Esophagus squamous epithelium (tissue), 5 donors: ENCODE measurements at regions not wholly inside any gene's neighbourhood (a gene's known extent, or its start where the extent isn't known, plus 50 kb on each side); places are given as distances from the start of the nearest gene placed in this dataset.

Experiments used
- DNase-seq: peaks from one replicate; lab custom pipeline; 2025; lab: John Stamatoyannopoulos, UW
- H3K27ac ChIP-seq, 4 donors: fragments of 200-600 bp; sonication (generic); one replicate each; pipeline ENCODE4 v1.5.1; 2016 to 2019; ENCODE audit warnings: mild to moderate bottlenecking in 1 of 4
- H3K27me3 ChIP-seq, 4 donors: fragments of 200-600 bp; sonication (generic); 1 replicate in 3 of 4; 2 replicates in 1 of 4; pipeline versions ENCODE4 v1.5.1 to v1.6.0; 2017 to 2021; ENCODE audit warnings: antibody characterized with exemption in 1 of 4
- H3K36me3 ChIP-seq, 3 donors: fragments of 200-600 bp; sonication (generic); one replicate each; pipeline ENCODE4 v1.5.1; 2016 to 2019
- H3K4me1 ChIP-seq, 3 donors: fragments of 200-600 bp; sonication (generic); one replicate each; pipeline ENCODE4 v1.5.1; 2017 to 2019
- H3K4me3 ChIP-seq, 4 donors: fragments of 200-600 bp; sonication (generic); 1 replicate in 3 of 4; 2 replicates in 1 of 4; pipeline ENCODE4 v1.5.1; 2016 to 2019; ENCODE audit warnings: mild to moderate bottlenecking in 2 of 4, moderate library complexity in 1 of 4
- H3K9me3 ChIP-seq, 3 donors: fragments of 200-600 bp; sonication (generic); one replicate each; pipeline ENCODE4 v1.5.1; 2016 to 2019
- POLR2A ChIP-seq, 4 donors: fragments of 450-650 bp; IDR thresholded peaks; one replicate each; pipeline ENCODE4 v1.6.1; 2017; ENCODE audit warnings: antibody characterized with exemption in 4 of 4, mild to moderate bottlenecking in 4 of 4, moderate library complexity in 3 of 4
- WGBS, 2 donors: methylation state at CpG; one replicate each; pipeline ENCODE4 v1.1.5; 2018; 5-methylcytosine and 5-hydroxymethylcytosine counted together
- intact Hi-C: fragments of 100-400 bp; cut with DNase I; formaldehyde crosslinking; loops from one replicate; pipeline ENCODE4 v1.15.0; 2022
- TF ChIP-seq, protein P1 (sequence below), 6 experiments: fragments of 450-650 bp in 4 of 6; fragments of 200-600 bp in 2 of 6; sonication (generic) in 2 of 6; IDR thresholded peaks; one replicate each; pipeline ENCODE4 v1.5.1; 2016 to 2019; ENCODE audit warnings: antibody characterized with exemption in 6 of 6, mild to moderate bottlenecking in 4 of 6, moderate library complexity in 4 of 6
- donor health status: DM: yes; HTN: yes; CAD: no.

DNA sequence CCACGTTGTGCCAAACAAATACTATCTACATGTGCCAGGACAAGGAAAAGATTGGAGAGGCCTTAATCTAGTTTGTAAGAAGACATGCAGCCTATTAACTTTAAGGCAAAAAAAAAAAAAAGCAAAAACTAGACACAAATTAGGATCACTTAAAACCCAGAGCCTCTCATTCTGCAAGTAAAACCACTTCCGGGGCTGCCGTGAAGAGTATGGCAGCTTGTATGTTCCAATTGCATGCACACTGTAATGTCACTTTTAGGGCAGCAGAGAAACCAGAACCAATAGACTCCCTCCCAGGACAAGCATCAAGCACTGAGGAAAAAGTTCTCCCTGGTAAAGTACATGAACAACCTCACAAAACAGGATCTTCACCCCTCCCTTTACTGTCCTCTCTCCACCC, 70.6 kb downstream of the RSL24D1 start:
- H3K4me3 ChIP-seq, result no peak overlapping the region
- intact Hi-C loops, result no loop called here
- no peak for TF ChIP-seq POLR2A (IDR thresholded peaks at IDR 0.05)
- TF ChIP-seq, protein P1, sequence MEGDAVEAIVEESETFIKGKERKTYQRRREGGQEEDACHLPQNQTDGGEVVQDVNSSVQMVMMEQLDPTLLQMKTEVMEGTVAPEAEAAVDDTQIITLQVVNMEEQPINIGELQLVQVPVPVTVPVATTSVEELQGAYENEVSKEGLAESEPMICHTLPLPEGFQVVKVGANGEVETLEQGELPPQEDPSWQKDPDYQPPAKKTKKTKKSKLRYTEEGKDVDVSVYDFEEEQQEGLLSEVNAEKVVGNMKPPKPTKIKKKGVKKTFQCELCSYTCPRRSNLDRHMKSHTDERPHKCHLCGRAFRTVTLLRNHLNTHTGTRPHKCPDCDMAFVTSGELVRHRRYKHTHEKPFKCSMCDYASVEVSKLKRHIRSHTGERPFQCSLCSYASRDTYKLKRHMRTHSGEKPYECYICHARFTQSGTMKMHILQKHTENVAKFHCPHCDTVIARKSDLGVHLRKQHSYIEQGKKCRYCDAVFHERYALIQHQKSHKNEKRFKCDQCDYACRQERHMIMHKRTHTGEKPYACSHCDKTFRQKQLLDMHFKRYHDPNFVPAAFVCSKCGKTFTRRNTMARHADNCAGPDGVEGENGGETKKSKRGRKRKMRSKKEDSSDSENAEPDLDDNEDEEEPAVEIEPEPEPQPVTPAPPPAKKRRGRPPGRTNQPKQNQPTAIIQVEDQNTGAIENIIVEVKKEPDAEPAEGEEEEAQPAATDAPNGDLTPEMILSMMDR (IDR thresholded peaks at IDR 0.05), result no peak
- no peak for DNase-seq
- 61 to 72% methylated on average over 3 of the region's 3 CpGs for WGBS, 2 donors
- H3K36me3 ChIP-seq, result no peaks in the 10 kb centered on the region
- no peak overlapping the region for H3K27ac ChIP-seq
- H3K4me1 ChIP-seq, result no peaks in the 10 kb centered on the region
- no peaks in the 10 kb centered on the region for H3K27me3 ChIP-seq
- no peaks in the 10 kb centered on the region for H3K9me3 ChIP-seq

DNA sequence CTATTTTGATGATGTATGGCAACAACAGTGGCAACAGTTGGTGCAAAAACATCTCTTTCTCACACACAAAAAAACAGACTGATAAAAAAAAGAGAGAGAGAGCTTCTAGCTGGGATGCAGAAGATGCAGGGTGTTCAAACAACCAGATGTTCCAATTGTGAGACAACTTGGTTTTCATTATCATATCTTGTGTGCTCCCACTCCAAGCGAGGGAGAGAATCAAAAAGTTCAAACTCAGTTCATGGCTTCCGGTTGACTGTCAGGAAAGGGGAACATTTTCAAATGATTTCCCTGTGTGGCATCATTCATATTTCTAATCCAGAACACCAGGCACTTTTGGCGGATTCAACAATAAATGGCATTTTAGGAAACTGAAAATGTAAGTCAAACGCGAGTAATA, 72.1 kb downstream of the RSL24D1 start:
- TF ChIP-seq, protein P1 (IDR thresholded peaks at IDR 0.05), result no peak
- no peak for TF ChIP-seq POLR2A (IDR thresholded peaks at IDR 0.05)
- WGBS, 2 donors, result 75 to 81% methylated on average over 5 of the region's 5 CpGs
- intact Hi-C loops, result no loop called here

DNA sequence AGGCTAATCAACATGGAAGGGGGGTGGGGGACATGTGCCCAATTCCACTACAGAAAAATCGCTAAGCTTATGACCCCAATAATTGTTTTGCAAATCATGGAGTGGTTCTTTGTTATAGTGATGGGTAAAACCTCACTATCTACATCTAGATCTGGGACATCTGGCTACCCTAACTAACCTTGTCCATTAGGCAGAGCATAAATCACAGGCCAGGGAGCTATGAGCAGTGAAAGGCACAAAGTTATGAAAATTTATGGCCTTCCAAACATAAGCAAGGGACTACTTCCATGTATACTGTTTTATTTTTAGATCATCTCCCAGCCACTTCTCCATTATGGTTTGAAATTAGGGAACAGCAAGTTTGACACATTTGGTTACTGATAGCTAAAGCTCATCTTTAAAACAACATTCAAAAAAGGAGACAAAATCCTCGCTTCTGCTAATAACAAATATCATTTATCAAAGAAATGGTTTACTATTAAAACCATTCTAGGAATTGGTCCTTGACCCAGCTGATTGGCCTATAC, 78.3 kb downstream of the RSL24D1 start:
- Histone ChIP-seq H3K4me3 (no peak overlapping the region), H3K27me3 (no peaks in the 10 kb centered on the region), H3K36me3 (no peaks in the 10 kb centered on the region), H3K4me1 (no peaks in the 10 kb centered on the region), H3K9me3 (no peaks in the 10 kb centered on the region), H3K27ac (no peak overlapping the region)
- TF ChIP-seq POLR2A (IDR thresholded peaks at IDR 0.05), result no peak
- TF ChIP-seq, protein P1 (IDR thresholded peaks at IDR 0.05), result no peak
- 78 to 85% methylated on average over 2 of the region's 2 CpGs for WGBS, 2 donors
- no peak for DNase-seq
- intact Hi-C loops, result no loop called here

More for the DNA sequence above, 72.1 kb downstream of the RSL24D1 start:
- no peak overlapping the region for H3K27ac ChIP-seq
- no peaks in the 10 kb centered on the region for H3K4me1 ChIP-seq
- H3K27me3 ChIP-seq, result no peaks in the 10 kb centered on the region
- no peaks in the 10 kb centered on the region for H3K9me3 ChIP-seq
- H3K4me3 ChIP-seq, result no peak overlapping the region
- no peak for DNase-seq
- H3K36me3 ChIP-seq, result no peaks in the 10 kb centered on the region

DNA sequence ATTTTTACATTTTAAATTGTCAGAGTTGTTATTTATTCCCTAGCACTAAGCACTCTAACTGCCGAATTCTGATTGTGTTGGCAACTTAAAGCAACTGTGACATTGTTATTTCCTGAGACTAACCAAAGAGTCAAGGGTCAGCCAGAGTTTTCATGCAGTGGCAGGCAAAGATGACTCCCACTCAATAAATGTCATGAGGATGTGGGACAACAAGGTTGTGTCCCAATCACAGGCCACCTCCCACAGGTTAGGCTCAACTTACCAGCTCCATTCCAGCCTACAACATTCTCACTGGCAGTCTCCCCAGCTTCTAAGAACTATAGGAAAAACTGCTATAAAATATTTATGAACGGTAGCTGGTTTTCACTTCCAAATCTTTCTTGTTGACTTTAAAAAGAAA, 80.1 kb downstream of the RSL24D1 start:
- DNase-seq, result no peak
- no peaks in the 10 kb centered on the region for H3K27me3 ChIP-seq
- no peak overlapping the region for H3K4me3 ChIP-seq
- 57 to 79% methylated on average over 1 to 2 of the region's 2 CpGs for WGBS, 2 donors
- H3K9me3 ChIP-seq, result no peaks in the 10 kb centered on the region
- no peaks in the 10 kb centered on the region for H3K36me3 ChIP-seq
- intact Hi-C loops, result no loop called here
- no peaks in the 10 kb centered on the region for H3K4me1 ChIP-seq
- H3K27ac ChIP-seq, result no peak overlapping the region
- no peak for TF ChIP-seq POLR2A (IDR thresholded peaks at IDR 0.05)
- TF ChIP-seq, protein P1 (IDR thresholded peaks at IDR 0.05), result no peak

DNA sequence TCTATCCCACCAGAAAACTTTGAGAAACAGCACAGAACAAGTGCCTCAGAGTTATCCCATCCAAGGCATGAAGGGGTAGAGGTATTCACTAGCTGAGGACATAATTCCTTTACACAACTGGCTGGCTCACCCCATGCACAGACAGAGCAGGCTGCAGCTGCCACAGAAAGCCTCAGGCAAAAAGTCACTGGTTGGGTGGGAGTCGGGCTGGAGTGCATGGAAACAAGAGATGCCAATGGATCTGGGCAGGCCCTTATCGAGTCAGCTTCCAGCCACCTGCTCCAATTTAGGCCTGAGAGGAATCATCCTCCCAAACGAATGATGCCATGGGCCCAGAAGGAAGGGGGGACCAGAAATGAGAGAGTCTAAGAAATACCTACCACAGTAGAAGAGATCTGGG, 83.0 kb downstream of the RSL24D1 start:
- no peak for TF ChIP-seq POLR2A (IDR thresholded peaks at IDR 0.05)
- TF ChIP-seq, protein P1 (IDR thresholded peaks at IDR 0.05), result no peak
- Histone ChIP-seq H3K36me3 (no peaks in the 10 kb centered on the region), H3K27ac (no peak overlapping the region), H3K9me3 (no peaks in the 10 kb centered on the region), H3K4me3 (no peak overlapping the region), H3K27me3 (no peaks in the 10 kb centered on the region), H3K4me1 (no peaks in the 10 kb centered on the region)
- 48 to 72% methylated on average over 3 of the region's 3 CpGs for WGBS, 2 donors
- intact Hi-C loops, result no loop called here
- DNase-seq, result no peak
